K562 (cell line): ENCODE measurements at regions not wholly inside any gene's neighbourhood (a gene's known extent, or its start where the extent isn't known, plus 50 kb on each side); places are given as distances from the start of the nearest gene placed in this dataset.

Experiments used
- ATAC-seq: fragments of 200-7000 bp; cut with Tn5 transposase; 3 replicates; pipeline ENCODE4 v1.9.1; 2020; ENCODE audit warnings: moderate library complexity
- BruUV-seq: library from RNA; stranded (reverse); fragments of 400-500 nt; replicated peaks from 2 replicates; lab custom pipeline; 2021; lab: Mats Ljungman, UMichigan
- CTCF ChIA-PET: fragments of 300-600 bp; formaldehyde crosslinking; extraction: SDS; loops from one replicate; lab custom pipeline; 2021; ENCODE audit warnings: low intra/inter-chr PET ratio; lab: Yijun Ruan, JAX
- POLR2A ChIA-PET: fragments of 300-600, 350-650 bp; sonication (Branson Sonifier 250); formaldehyde crosslinking; extraction: SDS; loops from one replicate; lab custom pipeline; 2021; ENCODE audit warnings: antibody characterized with exemption, inconsistent platforms; lab: Yijun Ruan, JAX
- DNase-seq, 4 experiments: peaks; one replicate each; pipeline versions ENCODE4 v3.0.0 to v3.0.0-alpha.2; 2011 to 2018; ENCODE audit warnings: low spot score in 3 of 4, mixed read lengths in 3 of 4; ENCODE audit errors: extremely low read depth in 1 of 4
- FAIRE-seq: peaks from 2 replicates; lab custom pipeline; 2011; peaks lifted over from hg19 to GRCh38; lab: Jason Lieb, UNC
- H2AFZ ChIP-seq: 2 replicates; pipeline ENCODE4 v1.6.0; 2011; ENCODE audit warnings: low read depth, low read length, control low read depth, inconsistent platforms
- H3K27ac ChIP-seq: fragments of 200-600 bp; 3 replicates; pipeline ENCODE4 v1.8.0; 2011; ENCODE audit warnings: low read depth, mild to moderate bottlenecking, control low read depth, inconsistent platforms, low read length, moderate library complexity, mixed read lengths; ENCODE audit errors: extremely low read depth
- H3K27me3 ChIP-seq, 2 experiments: fragments of 300-600 bp in 1 of 2; 2 replicates in 1 of 2; 3 replicates in 1 of 2; pipeline versions ENCODE4 v1.6.0 to v1.8.0; 2011; ENCODE audit warnings: inconsistent platforms in 2 of 2, low read length in 2 of 2, mild to moderate bottlenecking in 1 of 2, mixed read lengths in 1 of 2, moderate library complexity in 1 of 2; ENCODE audit not compliant: control insufficient read depth in 2 of 2, insufficient read depth in 2 of 2
- H3K36me3 ChIP-seq: fragments of 300-600 bp; 3 replicates; pipeline ENCODE4 v1.8.0; 2011; ENCODE audit warnings: mild to moderate bottlenecking, low read length, inconsistent platforms; ENCODE audit not compliant: control insufficient read depth, insufficient read depth
- H3K4me1 ChIP-seq, 2 experiments: fragments of 200-600 bp in 1 of 2; replicated peaks in 1 of 2; 2 replicates in 1 of 2; 3 replicates in 1 of 2; pipeline versions ENCODE4 v1.5.1 to v1.8.0; 2011; ENCODE audit warnings: inconsistent platforms in 2 of 2, low read length in 2 of 2, mild to moderate bottlenecking in 1 of 2, mixed read lengths in 1 of 2, moderate library complexity in 1 of 2; ENCODE audit not compliant: control insufficient read depth in 2 of 2, insufficient read depth in 2 of 2
- H3K4me2 ChIP-seq: 2 replicates; pipeline ENCODE4 v1.6.1; 2011; ENCODE audit warnings: low read length, control low read depth, inconsistent platforms, mixed read lengths; ENCODE audit not compliant: insufficient read depth
- H3K4me3 ChIP-seq: fragments of 200-600 bp; sonication (generic), shearing (Covaris generic); 2 replicates; pipeline ENCODE4 v1.5.1; 2016; ENCODE audit warnings: control low read depth, inconsistent platforms
- H3K79me2 ChIP-seq: fragments of 200-600 bp; 3 replicates; pipeline ENCODE4 v1.8.0; 2011; ENCODE audit warnings: low read length, inconsistent platforms; ENCODE audit not compliant: control insufficient read depth, insufficient read depth
- H3K9ac ChIP-seq, 2 experiments: 2 replicates each; pipeline versions ENCODE4 v1.6.0 to v1.6.1; 2011; ENCODE audit warnings: low read depth in 2 of 2, low read length in 2 of 2, control low read depth in 1 of 2, inconsistent platforms in 1 of 2, mild to moderate bottlenecking in 1 of 2, mixed read lengths in 1 of 2; ENCODE audit not compliant: insufficient read depth in 1 of 2
- H3K9me1 ChIP-seq: one replicate; pipeline ENCODE4 v1.6.0; 2011; ENCODE audit warnings: inconsistent platforms, mild to moderate bottlenecking, low read length, moderate library complexity; ENCODE audit not compliant: control insufficient read depth, insufficient read depth
- H3K9me3 ChIP-seq: replicated peaks from 2 replicates; pipeline ENCODE4 v1.5.1; 2011; ENCODE audit warnings: low read depth, low read length, inconsistent platforms; ENCODE audit not compliant: control insufficient read depth, insufficient read depth
- H4K20me1 ChIP-seq: replicated peaks from 2 replicates; pipeline ENCODE4 v1.6.1; 2011; ENCODE audit warnings: low read length, inconsistent platforms, mixed read lengths; ENCODE audit not compliant: control insufficient read depth, insufficient read depth
- PATZ1 ChIP-seq: fragments of 250-450 bp; sonication (Bioruptor Pico); IDR thresholded peaks from 2 replicates; pipeline ENCODE4 v1.5.0; 2020; ENCODE audit warnings: mild to moderate bottlenecking, borderline replicate concordance
- RFX1 ChIP-seq: fragments of 450-650 bp; IDR thresholded peaks from 2 replicates; pipeline ENCODE4 v1.6.1; 2016; ENCODE audit warnings: mild to moderate bottlenecking, moderate library complexity
- WGBS: fragments of 100-300 bp; shearing (Covaris generic); methylation state at CpG from one replicate; pipeline ENCODE4 v1.1.6; 2016; ENCODE audit warnings: low coverage, mixed read lengths; ENCODE audit not compliant: insufficient coverage; ENCODE audit errors: missing lambda C conversion rate; 5-methylcytosine and 5-hydroxymethylcytosine counted together
- in situ Hi-C: fragments of 300-500 bp; cut with MboI; formaldehyde crosslinking; loops from 4 replicates; pipeline ENCODE4 v1.15.0; 2018; ENCODE audit warnings: inconsistent platforms, mixed read lengths
- intact Hi-C: fragments of 100-400 bp; cut with micrococcal nuclease; formaldehyde crosslinking; loops from 2 replicates; pipeline ENCODE4 v1.14.2; 2022

- no peak for FAIRE-seq
Observed at GRCh38 chr5:135185481-135186065, 151.5 kb upstream of the PITX1 start.

More at GRCh38 chr5:135185481-135186065, 151.5 kb upstream of the PITX1 start:
- intact Hi-C loops (loop anchor here (5.0 to 10.0 kb wide), 3 partner anchors 53 to 268 kb away; no protein-coding TSS in a partner anchor), in situ Hi-C loops (no loop called here)
- ChIA-PET POLR2A (interaction anchor here (1.1 kb wide), 1 partner anchor 12 kb away, joined by 4 read pairs; no protein-coding TSS in a partner anchor), CTCF (no interaction called here)
- H3K27ac ChIP-seq, result no peak overlapping the region
- no peaks in the 10 kb centered on the region for H4K20me1 ChIP-seq
- H3K79me2 ChIP-seq, result no peaks in the 10 kb centered on the region
- DNase-seq (no peak), ATAC-seq (no peak)
- 74% methylated on average over 6 of the region's 6 CpGs for WGBS
- H3K9me3 ChIP-seq, result no peaks in the 10 kb centered on the region
- BruUV-seq, result no TSS peak
- H2AFZ ChIP-seq, result no peak overlapping the region
- H3K4me3 ChIP-seq, result no peak overlapping the region
- no peak overlapping the region for H3K4me2 ChIP-seq
- peaks cover 10 to 15% of the 10 kb centered on the region in 2 experiments; a peak in 4 of 5 replicates for H3K4me1 ChIP-seq
- peak overlapping the region in 1 of 2 experiments; percentile 62; a peak in 1 of 4 replicates for H3K9ac ChIP-seq
- H3K27me3 ChIP-seq, result no peaks in the 10 kb centered on the region
- TF ChIP-seq RFX1 (peak; percentile 62), PATZ1 (CRISPR knock-in tag) (no peak)
- H3K9me1 ChIP-seq, result no peaks in the 10 kb centered on the region
- H3K36me3 ChIP-seq, result no peaks in the 10 kb centered on the region
